ENCODE measurements at regions not wholly inside any gene's neighbourhood (a gene's known extent, or its start where the extent isn't known, plus 50 kb on each side); places are given as distances from the start of the nearest gene placed in this dataset.

DNA sequence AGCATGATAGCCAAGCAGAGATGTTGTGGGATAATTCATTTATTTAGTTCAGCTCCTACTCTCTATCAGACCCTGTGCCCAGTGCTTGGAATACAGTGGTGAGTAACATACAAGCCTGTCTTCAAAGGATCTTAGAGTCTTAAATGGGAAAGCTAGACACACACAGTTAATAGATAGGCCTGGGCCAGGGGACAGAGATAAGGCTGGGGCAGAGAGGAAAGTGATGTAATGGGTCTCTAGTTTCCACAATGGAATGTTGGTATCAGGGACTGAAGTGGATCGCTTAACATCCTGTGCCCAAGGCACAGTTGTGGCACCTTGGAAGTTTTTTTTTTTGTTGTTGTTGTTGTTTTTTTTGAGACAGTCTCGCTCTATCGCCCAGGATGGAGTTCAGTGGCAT lies 79.9 kb upstream of the POLG start:
- Histone ChIP-seq H3K79me2 (ENCODE audit: low read length) (no peaks in the 10 kb centered on the region), H3K4me3 (ENCODE audit: low read length) (no peak overlapping the region), H3K36me3 (replicated peaks; ENCODE audit: low read depth, low read length) (no peaks in the 10 kb centered on the region), H3K4me1 (ENCODE audit: low read length) (peaks cover 16% of the 10 kb centered on the region; the same call in 1 of the 2 replicates), H3K27ac (ENCODE audit: low read length) (no peak overlapping the region), H3K27me3 (ENCODE audit: low read depth, low read length) (peaks cover 36% of the 10 kb centered on the region), H3K9me3 (ENCODE audit: insufficient read depth, low read length) (no peaks in the 10 kb centered on the region), H3K9ac (ENCODE audit: low read length) (no peak overlapping the region), H3K4me2 (ENCODE audit: low read length) (no peak overlapping the region), H4K20me1 (ENCODE audit: insufficient read depth, low read length) (0 out of 2 replicates have a peak, but pooled peaks cover 7% of the 10 kb centered on the region), H2AFZ (ENCODE audit: low read depth, low read length) (no peak overlapping the region)
- TF ChIP-seq CTCF (IDR thresholded peaks at IDR 0.05; ENCODE audit: low read depth, low read length) (no peak), EZH2phosphoT487 (IDR thresholded peaks at IDR 0.05; ENCODE audit: low read depth) (no peak)

GRCh38 chr15:89413877-89414276 lies 79.3 kb upstream of the POLG start:
- Histone ChIP-seq H4K20me1 (ENCODE audit: insufficient read depth, low read length) (0 out of 2 replicates have a peak, but pooled peaks cover 3% of the 10 kb centered on the region), H3K4me2 (ENCODE audit: low read length) (no peak overlapping the region)

GRCh38 chr15:89412905-89413411 lies 78.3 kb upstream of the POLG start:
- peaks cover 34% of the 10 kb centered on the region for H3K27me3 ChIP-seq (ENCODE audit: low read depth, low read length)
- no peak overlapping the region for H2AFZ ChIP-seq (ENCODE audit: low read depth, low read length)
- H4K20me1 ChIP-seq (ENCODE audit: insufficient read depth, low read length), result no peaks in the 10 kb centered on the region

More at GRCh38 chr15:89413877-89414276, 79.3 kb upstream of the POLG start:
- H2AFZ ChIP-seq (ENCODE audit: low read depth, low read length), result no peak overlapping the region
- H3K79me2 ChIP-seq (ENCODE audit: low read length), result no peaks in the 10 kb centered on the region
- H3K9ac ChIP-seq (ENCODE audit: low read length), result no peak overlapping the region
- peaks cover 36% of the 10 kb centered on the region for H3K27me3 ChIP-seq (ENCODE audit: low read depth, low read length)
- H3K9me3 ChIP-seq (ENCODE audit: insufficient read depth, low read length), result no peaks in the 10 kb centered on the region
- H3K4me3 ChIP-seq (ENCODE audit: low read length), result no peak overlapping the region
- no peak overlapping the region for H3K27ac ChIP-seq (ENCODE audit: low read length)
- peaks cover 16% of the 10 kb centered on the region; the same call in 1 of the 2 replicates for H3K4me1 ChIP-seq (ENCODE audit: low read length)
- no peak for TF ChIP-seq CTCF (IDR thresholded peaks at IDR 0.05; ENCODE audit: low read depth, low read length)
- no peak for TF ChIP-seq EZH2phosphoT487 (IDR thresholded peaks at IDR 0.05; ENCODE audit: low read depth)
- H3K36me3 ChIP-seq (replicated peaks; ENCODE audit: low read depth, low read length), result no peaks in the 10 kb centered on the region

DNA sequence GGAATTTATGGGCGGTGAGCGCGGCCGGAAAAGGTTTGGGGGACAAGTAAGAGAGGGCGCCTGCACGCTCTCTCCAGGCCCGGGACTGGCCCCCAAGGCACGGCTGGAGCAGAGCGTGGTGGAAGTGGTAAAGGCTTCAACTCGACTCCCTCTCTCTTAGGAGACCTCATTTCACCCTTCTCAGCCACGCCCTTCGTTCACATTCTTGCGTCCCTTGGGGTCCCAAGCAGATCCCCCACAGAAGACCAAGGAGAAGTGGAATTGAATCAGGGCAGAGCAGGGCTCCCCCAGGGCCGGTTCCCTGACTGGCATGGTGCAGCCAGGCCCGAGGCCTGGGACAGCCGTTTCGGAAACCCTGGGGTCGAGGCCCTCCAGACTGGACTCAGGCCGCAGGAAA lies 75.4 kb upstream of the POLG start:
- Histone ChIP-seq H3K9ac (ENCODE audit: low read length) (no peak overlapping the region), H3K4me2 (ENCODE audit: low read length) (no peak overlapping the region), H3K27ac (ENCODE audit: low read length) (no peak overlapping the region), H3K4me1 (ENCODE audit: low read length) (peaks cover 13% of the 10 kb centered on the region; the same call in 1 of the 2 replicates), H3K27me3 (ENCODE audit: low read depth, low read length) (peaks cover 30% of the 10 kb centered on the region), H3K4me3 (ENCODE audit: low read length) (no peak overlapping the region), H2AFZ (ENCODE audit: low read depth, low read length) (no peak overlapping the region), H3K79me2 (ENCODE audit: low read length) (no peaks in the 10 kb centered on the region), H3K9me3 (ENCODE audit: insufficient read depth, low read length) (no peaks in the 10 kb centered on the region), H4K20me1 (ENCODE audit: insufficient read depth, low read length) (no peaks in the 10 kb centered on the region), H3K36me3 (replicated peaks; ENCODE audit: low read depth, low read length) (no peaks in the 10 kb centered on the region)
- TF ChIP-seq EZH2phosphoT487 (IDR thresholded peaks at IDR 0.05; ENCODE audit: low read depth) (no peak), CTCF (IDR thresholded peaks at IDR 0.05; ENCODE audit: low read depth, low read length) (no peak)

More at GRCh38 chr15:89412905-89413411, 78.3 kb upstream of the POLG start:
- TF ChIP-seq CTCF (IDR thresholded peaks at IDR 0.05; ENCODE audit: low read depth, low read length) (no peak), EZH2phosphoT487 (IDR thresholded peaks at IDR 0.05; ENCODE audit: low read depth) (no peak)
- no peaks in the 10 kb centered on the region for H3K36me3 ChIP-seq (replicated peaks; ENCODE audit: low read depth, low read length)
- H3K4me2 ChIP-seq (ENCODE audit: low read length), result no peak overlapping the region
- no peak overlapping the region for H3K4me3 ChIP-seq (ENCODE audit: low read length)
- H3K9me3 ChIP-seq (ENCODE audit: insufficient read depth, low read length), result no peaks in the 10 kb centered on the region
- no peak overlapping the region for H3K27ac ChIP-seq (ENCODE audit: low read length)
- H3K9ac ChIP-seq (ENCODE audit: low read length), result no peak overlapping the region
- H3K4me1 ChIP-seq (ENCODE audit: low read length), result peaks cover 16% of the 10 kb centered on the region; the same call in 1 of the 2 replicates
- no peaks in the 10 kb centered on the region for H3K79me2 ChIP-seq (ENCODE audit: low read length)

Measured in OCI-LY3 (cell line).